WI38 (cell line): ENCODE measurements at regions not wholly inside any gene's neighbourhood (a gene's known extent, or its start where the extent isn't known, plus 50 kb on each side); places are given as distances from the start of the nearest gene placed in this dataset.

ENCODE experiments used
- H3K4me3 ChIP-seq: 2 replicates; pipeline ENCODE4 v1.5.1; 2011; ENCODE audit warnings: low read depth, mild to moderate bottlenecking, control low read depth, low read length
- CTCF ChIP-seq: IDR thresholded peaks from 2 replicates; pipeline ENCODE4 v1.5.1; 2012; ENCODE audit warnings: low read depth, mild to moderate bottlenecking, control low read depth, low read length

GRCh38 chr16:85380002-85380395, 233.1 kb upstream of the GSE1 start:
- H3K4me3 ChIP-seq = no peak overlapping the region
- TF ChIP-seq CTCF = no peak

- no peak for TF ChIP-seq CTCF
Observed at GRCh38 chr16:85380905-85381737, 232.0 kb upstream of the GSE1 start.

GRCh38 chr16:85381738-85382592, 231.2 kb upstream of the GSE1 start:
- TF ChIP-seq CTCF = no peak
- no peak overlapping the region for H3K4me3 ChIP-seq

More at GRCh38 chr16:85380905-85381737, 232.0 kb upstream of the GSE1 start:
- no peak overlapping the region for H3K4me3 ChIP-seq

GRCh38 chr16:85382717-85383118, 230.4 kb upstream of the GSE1 start:
- no peak overlapping the region for H3K4me3 ChIP-seq
- TF ChIP-seq CTCF = no peak

GRCh38 chr16:85383836-85384832, 229.0 kb upstream of the GSE1 start:
- TF ChIP-seq CTCF = no peak
- H3K4me3 ChIP-seq = no peak overlapping the region

GRCh38 chr16:85384833-85385462, 228.2 kb upstream of the GSE1 start:
- H3K4me3 ChIP-seq = no peak overlapping the region
- no peak for TF ChIP-seq CTCF
